ENCODE measurements at regions not wholly inside any gene's neighbourhood (a gene's known extent, or its start where the extent isn't known, plus 50 kb on each side); places are given as distances from the start of the nearest gene placed in this dataset.
A peak's percentile ranks its signal among the peaks of the same experiment; 100 is the strongest.
"Not testable (repeated sequence)": the region's sequence is repeated elsewhere in the genome, so short reads cannot be mapped to it uniquely, and the experiment has no call there.

- no peak for DNase-seq
Observed at GRCh38 chr3:174457758-174458157, 401.4 kb upstream of the NAALADL2 start.

DNA sequence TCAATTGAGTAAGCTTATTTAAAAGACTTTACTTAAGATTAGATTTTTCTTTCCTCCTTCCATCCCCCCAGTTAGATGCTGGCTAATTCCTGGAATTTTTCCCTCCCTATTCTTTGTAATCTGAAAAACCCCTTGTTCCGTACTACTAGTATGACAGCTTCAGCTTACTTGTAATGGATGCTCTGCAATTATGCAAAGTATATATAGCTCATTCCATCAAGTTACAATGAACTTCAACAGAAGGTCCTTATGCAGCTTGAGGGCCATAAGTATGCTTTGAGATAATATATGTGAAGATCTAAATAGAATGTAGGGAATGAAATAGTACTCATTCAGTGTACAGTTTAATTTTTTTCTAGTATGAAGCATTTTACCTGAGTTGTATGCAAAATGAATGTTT is 398.3 kb upstream of the NAALADL2 start:
- DNase-seq = no peak

DNA sequence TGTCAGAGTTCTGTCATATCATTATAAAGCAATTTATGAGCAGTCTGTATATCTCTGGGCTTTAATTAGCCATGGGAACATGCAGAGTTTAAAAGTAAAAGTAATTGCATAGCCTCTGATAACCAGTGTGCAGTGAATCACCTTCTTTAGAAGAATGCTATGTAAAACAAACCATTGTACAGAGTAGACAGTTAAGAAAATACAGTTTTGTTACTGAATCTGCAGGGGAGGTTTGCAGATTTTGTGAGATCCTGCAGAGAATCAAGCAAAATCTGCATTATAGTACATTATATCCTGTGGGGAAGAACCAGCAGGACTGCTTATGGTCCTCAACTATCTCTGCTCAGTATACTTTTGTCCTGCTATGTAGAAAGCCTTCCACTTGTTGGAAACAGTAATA is 396.2 kb upstream of the NAALADL2 start:
- no peak for DNase-seq

DNA sequence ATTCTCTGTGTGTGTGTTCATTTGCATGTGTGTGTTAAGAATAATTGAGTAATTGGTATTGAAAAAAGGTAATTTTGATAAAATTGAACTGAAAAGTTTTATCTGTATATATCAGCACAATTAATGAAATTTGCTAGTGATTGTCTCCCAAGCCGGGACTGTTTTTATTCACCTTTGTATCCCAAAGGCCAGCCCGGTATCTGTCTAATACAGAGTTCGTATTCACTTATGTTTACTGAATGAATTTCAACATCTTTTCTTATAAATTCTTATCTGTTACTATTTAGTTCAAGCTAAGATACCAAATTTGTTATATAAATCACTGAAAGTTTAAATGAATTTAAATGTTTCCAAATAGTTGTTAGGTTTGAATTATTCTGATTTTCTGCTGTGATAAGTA is 394.0 kb upstream of the NAALADL2 start:
- DNase-seq = no peak

DNA sequence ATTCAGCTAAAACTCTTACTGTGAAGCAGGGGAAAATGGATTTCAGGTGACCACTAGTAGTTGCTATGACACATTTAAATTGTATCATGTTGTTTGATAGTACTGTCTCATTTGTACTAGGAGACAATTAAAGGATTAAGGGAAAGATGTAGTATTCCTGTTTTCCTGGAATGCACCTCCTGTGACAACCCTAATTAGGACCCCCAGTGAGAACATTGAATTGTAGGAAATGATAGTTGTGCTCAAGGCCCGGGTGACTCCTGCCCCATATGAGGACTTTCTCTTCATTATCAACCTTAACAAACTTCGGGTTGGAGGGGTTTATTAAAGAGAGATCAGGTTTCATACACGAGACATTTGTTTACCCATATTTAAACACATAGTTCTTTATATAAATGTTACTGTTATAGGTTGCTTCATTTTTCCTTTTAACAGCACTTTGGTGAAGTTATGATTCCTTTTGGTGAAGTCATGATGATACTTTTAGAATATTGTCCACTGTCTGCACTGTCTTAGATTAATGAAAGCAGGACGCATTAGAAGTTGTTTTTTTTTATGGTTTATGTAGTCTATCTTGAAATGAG is 392.6 kb upstream of the NAALADL2 start:
- no peak for DNase-seq

- no peak for DNase-seq
Observed at GRCh38 chr3:174477491-174477890, 381.6 kb upstream of the NAALADL2 start.

DNA sequence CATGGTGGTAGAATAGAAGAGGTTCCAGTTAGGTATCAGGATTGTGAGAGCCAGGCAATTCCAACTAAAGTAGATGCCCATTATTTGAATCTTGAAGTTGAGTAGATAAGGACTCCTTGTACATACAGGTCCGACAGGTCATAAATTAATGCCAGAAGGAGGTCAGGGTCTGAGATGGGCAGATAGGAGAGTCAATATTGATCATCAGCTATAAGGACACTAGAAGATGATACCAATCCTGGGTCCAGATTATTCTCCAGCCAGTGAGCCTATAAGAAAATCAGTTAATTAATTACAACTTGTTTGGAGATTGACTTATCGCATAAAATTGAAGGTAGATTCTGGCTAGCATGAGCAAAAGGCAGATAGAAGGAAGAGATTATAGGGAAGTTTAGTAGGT is 378.4 kb upstream of the NAALADL2 start:
- DNase-seq = no peak

DNA sequence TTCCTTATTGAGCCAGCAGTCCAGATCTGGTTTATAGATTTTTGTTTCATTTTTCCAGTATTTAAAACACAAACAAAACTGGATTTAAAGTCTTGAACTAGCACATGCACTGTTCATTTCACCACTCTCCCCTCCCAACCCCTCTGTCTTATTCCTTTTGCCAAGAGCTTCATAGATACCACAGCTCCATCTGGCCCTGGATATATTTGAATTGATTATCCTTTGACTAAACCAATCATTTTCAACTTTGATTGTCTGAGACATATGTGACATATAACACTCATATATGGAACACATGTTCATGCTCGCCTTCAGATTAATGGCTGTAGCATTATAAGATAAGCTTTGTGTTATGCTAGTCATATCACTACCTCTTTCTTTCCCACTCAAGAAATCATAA is 376.6 kb upstream of the NAALADL2 start:
- DNase-seq = no peak

DNA sequence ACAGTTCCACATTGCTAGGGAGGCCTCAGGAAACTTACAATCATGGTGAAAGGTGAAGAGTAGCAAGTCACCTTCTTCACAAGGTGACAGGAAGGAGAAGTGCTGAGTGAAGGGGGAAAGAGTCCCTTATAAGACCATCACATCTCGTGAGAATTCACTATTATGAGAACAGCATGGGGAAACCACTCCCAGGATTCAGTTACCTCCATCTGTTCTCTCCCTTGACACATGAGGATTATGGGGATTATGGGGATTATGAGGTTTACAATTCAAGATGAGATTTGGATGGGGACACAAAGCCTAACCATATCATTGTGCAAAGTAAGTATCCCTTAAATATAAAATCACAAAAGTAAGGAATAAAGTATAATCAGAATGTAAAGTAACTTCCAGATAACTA is 375.9 kb upstream of the NAALADL2 start:
- DNase-seq = peak; percentile 49

GRCh38 chr3:174483856-174484255 is 375.3 kb upstream of the NAALADL2 start:
- not testable (repeated sequence) for DNase-seq

GRCh38 chr3:174488527-174488926 is 370.6 kb upstream of the NAALADL2 start:
- no peak for DNase-seq

- no peak for DNase-seq
Observed at GRCh38 chr3:174495311-174495710, 363.8 kb upstream of the NAALADL2 start.

GRCh38 chr3:174495928-174496327 is 363.2 kb upstream of the NAALADL2 start:
- DNase-seq = peak; percentile 21

DNA sequence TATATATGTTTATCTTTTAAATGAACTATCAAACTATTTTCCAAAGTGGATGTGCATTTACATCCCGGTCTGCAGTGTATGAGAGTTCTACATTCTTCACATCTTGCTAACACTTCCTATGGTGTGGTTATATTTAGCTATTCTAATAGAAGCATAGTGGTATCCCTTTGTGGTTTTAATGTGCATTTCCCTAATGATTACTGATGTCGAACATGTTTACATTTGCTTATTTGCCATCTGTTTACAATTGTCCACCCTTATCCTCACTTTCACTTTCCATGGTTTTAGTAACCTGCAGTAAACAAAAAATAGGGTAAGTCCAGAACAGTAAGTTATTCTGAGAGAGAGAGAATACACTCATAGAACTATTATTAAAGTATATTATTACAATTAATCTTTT is 360.5 kb upstream of the NAALADL2 start:
- DNase-seq = no peak

DNA sequence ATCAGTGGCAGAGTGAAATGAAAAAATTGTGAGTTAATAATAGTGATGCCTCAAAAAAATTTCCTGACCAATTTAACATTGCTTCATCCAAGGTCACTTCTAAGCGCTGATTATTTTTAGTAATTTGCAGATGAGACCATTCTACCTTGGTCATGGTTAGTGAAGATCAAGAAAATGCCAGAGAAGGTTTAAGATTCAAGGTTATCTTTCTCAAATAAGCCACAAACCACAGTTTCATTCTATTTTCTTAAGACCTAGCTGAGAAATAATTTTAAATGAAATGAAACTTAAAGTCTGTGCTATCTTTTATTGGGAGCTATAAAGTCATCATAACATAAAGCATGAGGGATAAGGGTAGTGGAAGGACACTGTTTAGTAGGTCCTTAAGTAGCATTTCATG is 353.9 kb upstream of the NAALADL2 start:
- DNase-seq = no peak

GRCh38 chr3:174524203-174524602 is 334.9 kb upstream of the NAALADL2 start:
- no peak for DNase-seq

DNA sequence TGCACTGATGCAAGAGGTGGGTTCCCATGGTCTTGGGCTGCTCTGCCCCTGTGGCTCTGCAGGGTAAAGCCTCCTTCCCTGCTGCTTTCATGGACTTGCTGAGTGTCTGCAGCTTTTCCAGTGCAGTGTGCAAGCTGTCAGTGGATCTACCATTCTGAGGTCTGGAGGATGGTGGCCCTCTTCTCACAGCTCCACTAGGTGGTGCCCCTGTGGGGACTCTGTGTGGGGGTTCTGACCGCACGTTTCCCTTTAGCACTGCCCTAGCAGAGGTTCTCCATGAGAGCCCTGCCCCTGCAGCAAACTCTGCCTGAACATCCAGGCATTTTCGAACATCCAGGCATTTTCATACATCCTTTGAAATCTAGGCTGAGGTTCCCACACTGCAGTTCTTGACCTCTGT is 329.8 kb upstream of the NAALADL2 start:
- no peak for DNase-seq

GRCh38 chr3:174531262-174531982 is 327.7 kb upstream of the NAALADL2 start:
- no peak for DNase-seq

- DNase-seq = no peak
Observed at GRCh38 chr3:174532216-174532615, 326.9 kb upstream of the NAALADL2 start.

GRCh38 chr3:174532776-174533175 is 326.4 kb upstream of the NAALADL2 start:
- no peak for DNase-seq

DNA sequence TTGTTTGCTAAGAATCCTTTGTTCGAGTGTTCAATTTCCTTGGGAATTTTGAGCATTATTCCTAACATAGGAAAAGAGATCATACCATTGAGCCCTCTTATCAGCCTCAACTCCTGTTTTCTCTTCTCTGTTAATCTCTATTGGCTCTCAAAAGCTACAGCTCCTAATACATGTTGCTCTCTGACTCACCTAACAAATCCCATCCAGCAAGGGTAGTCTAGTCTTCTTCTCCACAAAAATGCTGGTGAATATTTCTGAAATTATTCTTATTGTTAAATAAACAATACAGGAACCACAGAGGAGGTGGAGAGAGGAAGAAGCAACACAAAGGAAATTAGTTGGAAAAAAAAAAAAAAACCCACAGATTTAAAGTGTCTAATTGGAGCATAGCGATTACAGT is 325.8 kb upstream of the NAALADL2 start:
- no peak for DNase-seq

DNA sequence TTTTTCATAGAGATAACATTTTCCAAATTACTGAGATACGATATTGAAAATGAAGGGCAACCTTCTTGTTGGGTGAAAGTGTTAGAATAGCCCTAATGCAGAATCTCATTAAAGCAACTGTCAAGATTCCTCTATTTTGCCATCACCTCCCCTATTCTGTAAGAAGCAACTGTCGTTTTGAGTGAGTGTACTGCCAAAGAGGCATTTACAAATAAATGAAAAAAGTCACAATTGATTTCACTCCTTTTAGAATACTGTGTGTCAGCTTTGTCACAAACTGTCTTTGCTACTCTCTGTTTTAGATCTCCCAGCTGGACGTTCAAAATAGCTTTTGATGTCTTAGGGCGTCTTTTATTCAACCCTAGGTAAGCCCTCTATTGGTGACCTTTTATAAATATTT is 322.8 kb upstream of the NAALADL2 start:
- no peak for DNase-seq

DNA sequence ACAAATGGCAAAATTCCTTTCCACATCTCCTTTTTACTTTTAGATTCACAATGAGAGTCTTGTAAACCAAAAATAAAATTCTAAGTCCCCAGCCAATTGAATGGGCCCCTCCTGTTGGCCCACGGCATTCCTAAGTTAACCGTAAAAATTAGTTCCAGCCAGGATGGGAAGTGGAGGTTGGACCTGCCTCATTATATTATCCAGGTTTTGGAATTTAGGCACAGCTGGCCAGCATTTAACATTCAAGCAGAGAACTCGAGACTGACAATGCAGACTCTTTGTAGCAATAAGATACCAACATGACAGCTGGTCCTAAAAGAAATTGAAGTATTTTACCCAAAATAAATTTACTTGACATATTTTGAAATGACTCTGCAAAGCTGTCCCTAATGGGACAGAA is 321.0 kb upstream of the NAALADL2 start:
- peak; percentile 13 for DNase-seq

- peak; percentile 59 for DNase-seq
Observed at GRCh38 chr3:174540116-174540908, 318.8 kb upstream of the NAALADL2 start.

All from tongue (tissue), 1 donor.